Activated naive CD4-positive, alpha-beta T cell treated with anti-CD3 and anti-CD28 coated beads, Interleukin-2, amount 10 ng/mL, durations not matched to agents 7 days and 5 days (primary cell): ENCODE measurements at regions not wholly inside any gene's neighbourhood (a gene's known extent, or its start where the extent isn't known, plus 50 kb on each side); places are given as distances from the start of the nearest gene placed in this dataset.
"Not testable (repeated sequence)": the region's sequence is repeated elsewhere in the genome, so short reads cannot be mapped to it uniquely, and the experiment has no call there.

Experiments used
- CTCF ChIA-PET: fragments of 350-600 bp; sonication (Branson Sonifier 250); formaldehyde crosslinking; loops from one replicate; lab custom pipeline; 2021; ENCODE audit warnings: antibody characterized with exemption; lab: Charles Lee
- DNase-seq: peaks from one replicate; pipeline ENCODE4 v3.0.0-alpha.2; 2020
- H3K27ac Mint-ChIP-seq: one replicate; pipeline ENCODE4 v1.8.0; 2021; ENCODE audit warnings: mild to moderate bottlenecking, moderate library complexity, mixed read lengths
- H3K27me3 Mint-ChIP-seq: one replicate; pipeline ENCODE4 v1.8.0; 2021; ENCODE audit warnings: mild to moderate bottlenecking, mixed read lengths
- H3K36me3 Mint-ChIP-seq: one replicate; pipeline ENCODE4 v1.8.0; 2021; ENCODE audit warnings: mixed read lengths
- H3K4me1 Mint-ChIP-seq: one replicate; pipeline ENCODE4 v1.8.0; 2021; ENCODE audit warnings: mixed read lengths
- H3K4me3 Mint-ChIP-seq: one replicate; pipeline ENCODE4 v1.8.0; 2021; ENCODE audit warnings: mild to moderate bottlenecking, moderate library complexity, mixed read lengths
- H3K9me3 Mint-ChIP-seq: one replicate; pipeline ENCODE4 v1.8.0; 2021; ENCODE audit warnings: mixed read lengths

DNA sequence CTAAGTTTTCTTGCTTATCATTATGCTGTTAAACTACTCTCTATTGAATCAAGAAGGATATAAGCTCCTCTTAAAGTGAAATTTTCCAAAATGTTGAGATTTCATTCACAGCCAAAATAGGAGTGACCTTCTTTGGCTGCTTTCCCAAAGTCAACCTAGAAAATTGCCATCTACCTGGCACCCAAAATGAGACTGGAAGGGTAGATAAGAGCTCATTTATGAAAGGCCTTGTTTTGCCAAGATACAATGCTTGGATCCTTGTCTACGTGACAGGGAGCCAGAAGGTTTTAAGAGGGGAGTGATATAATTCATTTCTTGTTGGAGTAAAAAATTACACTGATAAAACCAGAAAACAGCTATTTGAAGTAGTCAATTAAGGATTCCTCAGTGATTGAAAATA, 287.1 kb downstream of the IZUMO3 start:
- CTCF ChIA-PET: no interaction called here

DNA sequence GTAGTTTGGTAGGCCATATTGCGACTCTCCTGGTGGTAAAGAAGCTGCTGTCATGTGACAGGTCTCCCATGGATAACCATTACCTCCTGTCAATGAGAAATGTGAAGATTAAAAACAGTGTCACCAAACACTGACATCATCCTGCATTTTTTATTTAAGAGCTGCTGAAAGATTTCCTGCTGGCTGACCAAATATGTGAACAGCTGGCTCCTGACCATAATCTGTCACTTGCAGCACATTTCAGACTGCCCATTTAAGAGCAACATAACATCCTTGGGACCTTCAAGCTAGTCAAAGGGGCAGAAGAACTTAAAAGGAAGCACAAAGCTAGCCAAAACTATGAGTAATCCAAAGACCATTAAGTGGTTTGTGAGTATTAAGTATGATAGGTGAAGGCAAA, 288.0 kb downstream of the IZUMO3 start:
- H3K4me1 Mint-ChIP-seq: no peaks in the 10 kb centered on the region
- DNase-seq: no peak
- H3K4me3 Mint-ChIP-seq: no peak overlapping the region
- H3K36me3 Mint-ChIP-seq: no peaks in the 10 kb centered on the region
- no peak overlapping the region for H3K27ac Mint-ChIP-seq
- peaks cover 5% of the 10 kb centered on the region for H3K9me3 Mint-ChIP-seq
- no peaks in the 10 kb centered on the region for H3K27me3 Mint-ChIP-seq
- CTCF ChIA-PET: interaction anchor here (1.2 kb wide), 1 partner anchor 22 kb away, joined by 3 read pairs; no protein-coding TSS in a partner anchor

More for the DNA sequence above, 287.1 kb downstream of the IZUMO3 start:
- no peak overlapping the region for H3K4me3 Mint-ChIP-seq
- no peaks in the 10 kb centered on the region for H3K36me3 Mint-ChIP-seq
- H3K27me3 Mint-ChIP-seq: no peaks in the 10 kb centered on the region
- peaks cover 5% of the 10 kb centered on the region for H3K9me3 Mint-ChIP-seq
- no peak for DNase-seq
- H3K4me1 Mint-ChIP-seq: no peaks in the 10 kb centered on the region
- H3K27ac Mint-ChIP-seq: no peak overlapping the region

DNA sequence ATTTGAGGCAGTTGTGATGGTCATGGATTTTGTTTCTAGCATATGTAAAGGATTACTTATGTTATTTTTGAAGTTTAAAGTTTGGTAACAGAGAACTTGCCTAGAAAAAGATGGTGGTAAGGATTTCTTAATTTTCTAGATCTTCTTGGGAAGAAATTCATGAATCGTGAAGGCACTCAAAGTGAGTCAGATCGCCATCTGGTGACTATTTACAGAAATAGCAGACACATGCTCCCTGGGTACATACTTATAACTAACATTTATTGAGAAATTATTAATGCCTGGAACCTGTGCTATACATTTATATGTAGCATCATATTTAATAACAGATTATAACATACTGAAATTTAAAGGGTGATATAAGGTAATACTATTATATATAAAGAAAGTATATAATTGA, 299.7 kb downstream of the IZUMO3 start:
- CTCF ChIA-PET: no interaction called here
- no peak overlapping the region for H3K4me3 Mint-ChIP-seq
- H3K4me1 Mint-ChIP-seq: no peaks in the 10 kb centered on the region
- DNase-seq: no peak
- peaks cover 8% of the 10 kb centered on the region for H3K9me3 Mint-ChIP-seq
- no peaks in the 10 kb centered on the region for H3K36me3 Mint-ChIP-seq
- H3K27me3 Mint-ChIP-seq: no peaks in the 10 kb centered on the region
- no peak overlapping the region for H3K27ac Mint-ChIP-seq

DNA sequence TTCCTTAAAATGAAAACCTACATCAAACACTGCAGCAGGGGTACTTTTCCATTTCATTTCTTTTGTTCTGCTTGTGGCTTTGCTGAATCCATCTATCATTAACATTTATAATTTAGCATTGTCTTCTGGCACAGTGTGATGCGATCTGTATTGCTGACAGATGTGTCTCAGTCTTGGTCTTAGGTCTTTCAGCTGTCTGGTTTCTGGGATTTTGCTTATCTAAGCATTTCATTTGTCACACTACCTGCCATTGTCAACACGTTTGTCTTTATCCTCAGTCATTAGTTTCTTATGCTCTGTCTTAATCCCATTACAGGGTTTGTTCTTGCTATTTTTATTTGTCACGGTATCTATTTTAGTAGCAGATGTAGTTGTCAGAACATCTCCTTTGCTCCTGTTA, 303.1 kb downstream of the IZUMO3 start:
- CTCF ChIA-PET: no interaction called here
- no peak overlapping the region for H3K27ac Mint-ChIP-seq
- H3K9me3 Mint-ChIP-seq: peaks cover 8% of the 10 kb centered on the region
- no peak overlapping the region for H3K4me3 Mint-ChIP-seq
- no peak for DNase-seq
- no peaks in the 10 kb centered on the region for H3K36me3 Mint-ChIP-seq
- no peaks in the 10 kb centered on the region for H3K4me1 Mint-ChIP-seq
- H3K27me3 Mint-ChIP-seq: no peaks in the 10 kb centered on the region

DNA sequence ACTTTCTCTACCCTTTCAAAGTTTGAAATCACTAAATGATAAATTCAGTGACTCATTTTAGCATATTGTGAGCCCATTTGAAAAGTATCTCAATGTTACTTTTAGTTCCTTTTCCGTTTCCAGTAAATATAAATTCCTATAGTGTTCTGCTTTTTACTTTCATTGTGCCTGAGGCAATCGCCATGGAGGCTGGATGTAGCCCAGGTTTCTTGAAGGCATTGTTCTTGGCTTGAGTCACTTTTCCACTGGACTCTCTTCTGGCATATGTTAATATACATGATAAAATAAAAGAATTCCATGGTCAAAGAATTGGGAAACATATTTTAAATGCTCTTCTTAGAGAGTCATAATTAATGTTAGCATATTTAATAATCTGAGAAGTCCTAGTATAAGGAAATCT, 327.0 kb downstream of the IZUMO3 start:
- Mint-ChIP-seq H3K36me3 (no peaks in the 10 kb centered on the region), H3K4me3 (no peak overlapping the region)
- CTCF ChIA-PET: no interaction called here

DNA sequence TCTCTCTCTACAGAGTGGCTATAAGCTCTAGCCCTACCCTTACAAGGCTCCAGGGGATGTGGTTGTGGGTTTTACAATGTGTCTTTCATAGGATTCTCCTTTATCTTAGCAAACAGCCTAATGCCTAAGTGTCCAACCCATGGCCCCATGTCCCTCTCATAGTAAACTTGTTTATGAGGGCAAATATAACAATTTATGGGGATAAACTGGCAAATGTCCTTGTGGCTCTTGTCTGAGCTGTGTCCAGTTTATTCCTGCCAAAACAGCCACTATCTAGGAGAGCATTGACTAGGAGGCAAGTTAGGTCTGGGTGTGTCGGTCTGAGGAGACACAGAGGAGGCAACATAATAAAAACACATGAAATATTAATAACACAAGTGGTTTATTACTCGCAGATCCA, 335.1 kb downstream of the IZUMO3 start:
- no peak overlapping the region for H3K4me3 Mint-ChIP-seq
- H3K4me1 Mint-ChIP-seq: no peaks in the 10 kb centered on the region
- no peak for DNase-seq
- CTCF ChIA-PET: no interaction called here
- H3K36me3 Mint-ChIP-seq: no peaks in the 10 kb centered on the region
- H3K9me3 Mint-ChIP-seq: peaks cover 13% of the 10 kb centered on the region
- no peak overlapping the region for H3K27ac Mint-ChIP-seq
- H3K27me3 Mint-ChIP-seq: no peaks in the 10 kb centered on the region

More for the DNA sequence above, 327.0 kb downstream of the IZUMO3 start:
- no peaks in the 10 kb centered on the region for H3K27me3 Mint-ChIP-seq
- H3K4me1 Mint-ChIP-seq: no peaks in the 10 kb centered on the region
- no peak overlapping the region for H3K27ac Mint-ChIP-seq
- DNase-seq: no peak
- peaks cover 2% of the 10 kb centered on the region for H3K9me3 Mint-ChIP-seq

DNA sequence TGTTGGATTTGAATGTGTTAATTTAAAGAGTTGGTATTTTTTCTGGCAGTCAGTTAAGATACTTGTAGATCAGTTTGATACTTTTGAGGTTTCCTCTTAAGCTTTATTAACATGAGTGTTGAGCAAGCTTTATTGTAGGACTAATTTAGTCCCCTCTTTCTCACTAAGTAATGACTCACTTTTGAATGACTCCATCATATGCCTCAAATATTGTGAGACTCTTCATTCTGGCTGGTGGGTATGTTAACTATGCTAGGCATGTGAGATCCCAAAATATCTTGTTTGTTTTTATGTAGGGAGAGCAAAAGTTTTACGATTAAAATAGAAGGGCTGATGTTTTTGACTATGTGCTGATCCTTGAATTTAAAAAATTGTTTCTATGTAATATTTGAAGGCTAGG, 355.7 kb downstream of the IZUMO3 start:
- Mint-ChIP-seq H3K27ac (no peak overlapping the region), H3K27me3 (no peaks in the 10 kb centered on the region), H3K9me3 (peaks cover 13% of the 10 kb centered on the region), H3K4me3 (no peak overlapping the region), H3K4me1 (no peaks in the 10 kb centered on the region), H3K36me3 (no peaks in the 10 kb centered on the region)
- CTCF ChIA-PET: no interaction called here
- DNase-seq: no peak

DNA sequence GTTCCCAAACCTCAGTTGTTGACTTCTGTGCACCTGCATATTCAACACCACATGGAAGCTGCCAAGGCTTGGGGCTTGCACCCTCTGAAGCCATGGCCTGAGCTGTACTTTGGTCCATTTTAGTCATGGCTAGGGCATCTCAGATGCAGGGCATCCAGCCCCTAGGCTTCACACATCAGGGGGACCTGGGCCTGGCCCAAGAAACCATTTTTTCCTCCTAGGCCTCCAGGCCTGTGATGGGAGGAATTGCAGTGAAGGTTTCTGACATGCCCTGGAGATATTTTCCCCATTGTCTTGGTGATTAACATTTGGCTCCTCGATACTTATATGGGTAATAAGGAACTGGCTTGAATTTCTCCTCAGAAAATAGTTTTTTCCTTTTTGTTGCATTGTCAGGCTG, 354.5 kb upstream of the ELAVL2 start:
- H3K27ac Mint-ChIP-seq, CTCF ChIA-PET, H3K36me3 Mint-ChIP-seq, DNase-seq, H3K27me3 Mint-ChIP-seq, H3K4me3 Mint-ChIP-seq, H3K4me1 Mint-ChIP-seq: not testable (repeated sequence)
- H3K9me3 Mint-ChIP-seq: peaks cover 43% of the 10 kb centered on the region

DNA sequence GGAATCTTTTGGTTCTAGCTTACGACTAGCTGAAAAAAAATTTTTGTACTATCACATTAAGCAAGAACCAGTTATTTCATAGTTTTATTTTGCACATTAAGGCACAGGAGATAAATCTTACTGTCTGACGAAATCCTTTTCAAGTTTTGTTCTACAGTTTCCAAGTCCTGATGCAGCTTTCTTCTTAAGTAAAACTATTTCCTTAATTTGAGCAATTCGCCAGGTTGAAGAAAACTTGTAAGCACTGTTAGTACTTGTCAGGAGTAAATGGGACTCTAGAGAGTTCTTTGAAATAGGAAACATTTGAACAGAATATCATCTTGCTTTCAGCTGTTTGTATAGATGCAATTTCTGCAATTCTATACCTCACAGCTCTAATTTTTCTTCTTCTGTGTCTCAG, 318.8 kb upstream of the ELAVL2 start:
- H3K4me1 Mint-ChIP-seq: no peaks in the 10 kb centered on the region
- H3K4me3 Mint-ChIP-seq: no peak overlapping the region
- H3K27me3 Mint-ChIP-seq: no peaks in the 10 kb centered on the region
- H3K9me3 Mint-ChIP-seq: peaks cover 7% of the 10 kb centered on the region
- no peak for DNase-seq
- H3K27ac Mint-ChIP-seq: no peak overlapping the region
- no peaks in the 10 kb centered on the region for H3K36me3 Mint-ChIP-seq
- CTCF ChIA-PET: interaction anchor here (0.6 kb wide), 1 partner anchor 215 kb away, joined by 3 read pairs; no protein-coding TSS in a partner anchor

DNA sequence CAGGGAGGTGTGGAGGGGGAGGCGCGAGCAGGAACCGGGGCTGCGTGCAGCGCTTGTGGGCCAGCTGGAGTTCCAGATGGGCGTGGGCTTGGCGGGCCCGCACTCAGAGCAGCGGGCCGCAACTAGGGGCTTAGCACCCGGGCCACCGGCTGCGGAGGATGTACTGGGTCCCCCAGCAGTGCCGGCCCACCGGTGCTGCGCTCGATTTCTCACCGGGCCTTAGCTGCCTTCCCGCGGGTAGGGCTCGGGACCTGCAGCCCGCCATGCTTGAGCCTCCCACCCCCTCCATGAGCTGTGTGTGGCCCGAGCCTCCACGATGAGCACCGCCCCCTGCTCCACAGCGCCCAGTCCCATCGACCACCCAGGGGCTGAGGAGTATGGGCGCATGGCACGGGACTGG, 309.0 kb upstream of the ELAVL2 start:
- H3K4me3 Mint-ChIP-seq, DNase-seq, H3K36me3 Mint-ChIP-seq, H3K27ac Mint-ChIP-seq, H3K27me3 Mint-ChIP-seq, CTCF ChIA-PET, H3K9me3 Mint-ChIP-seq, H3K4me1 Mint-ChIP-seq: not testable (repeated sequence)

DNA sequence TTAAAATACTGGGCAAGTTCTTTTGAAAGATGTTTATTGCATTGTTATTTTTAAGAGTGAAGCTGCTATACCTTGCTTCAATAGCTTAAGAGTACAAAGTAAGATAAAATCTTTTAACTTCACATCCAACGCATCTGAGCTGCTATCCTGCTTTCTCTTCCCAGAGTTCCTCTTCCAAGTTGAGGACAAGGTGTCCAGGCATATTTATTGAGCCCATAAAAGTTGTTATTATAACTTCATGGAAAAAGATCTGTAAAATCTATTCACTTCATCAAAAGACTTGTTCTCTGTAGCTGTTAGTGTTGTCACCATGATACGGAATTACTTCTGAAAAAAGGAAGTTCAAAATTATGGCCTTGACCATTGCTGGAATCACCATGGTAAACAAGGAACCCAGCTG, 306.2 kb upstream of the ELAVL2 start:
- CTCF ChIA-PET: no interaction called here
- Mint-ChIP-seq H3K4me3 (no peak overlapping the region), H3K27ac (no peak overlapping the region), H3K9me3 (peaks cover 9% of the 10 kb centered on the region), H3K4me1 (no peaks in the 10 kb centered on the region), H3K27me3 (no peaks in the 10 kb centered on the region), H3K36me3 (no peaks in the 10 kb centered on the region)
- DNase-seq: no peak

DNA sequence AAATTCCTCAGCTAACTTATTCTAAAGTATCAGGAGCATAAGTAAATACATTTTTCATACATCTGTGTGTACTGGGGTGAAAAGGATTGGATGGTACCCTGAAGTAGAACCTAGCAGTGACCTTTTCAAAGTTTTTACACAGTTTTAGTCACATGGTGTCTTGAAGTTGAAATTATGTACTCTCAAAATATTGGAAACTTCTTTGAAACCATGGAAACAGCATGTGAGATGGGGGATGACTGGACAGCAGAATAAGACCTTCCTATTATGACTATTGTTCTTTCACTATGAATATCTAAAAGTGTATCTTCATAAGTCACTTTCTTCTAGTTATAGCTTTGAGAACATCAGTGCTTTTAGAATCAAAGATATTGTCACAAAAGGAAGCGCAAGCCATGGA, 301.5 kb upstream of the ELAVL2 start:
- DNase-seq: no peak
- Mint-ChIP-seq H3K4me1 (no peaks in the 10 kb centered on the region), H3K36me3 (no peaks in the 10 kb centered on the region), H3K4me3 (no peak overlapping the region), H3K27ac (no peak overlapping the region), H3K27me3 (no peaks in the 10 kb centered on the region), H3K9me3 (peaks cover 4% of the 10 kb centered on the region)
- CTCF ChIA-PET: interaction anchor here (0.7 kb wide), 1 partner anchor 9 kb away, joined by 3 read pairs; no protein-coding TSS in a partner anchor

DNA sequence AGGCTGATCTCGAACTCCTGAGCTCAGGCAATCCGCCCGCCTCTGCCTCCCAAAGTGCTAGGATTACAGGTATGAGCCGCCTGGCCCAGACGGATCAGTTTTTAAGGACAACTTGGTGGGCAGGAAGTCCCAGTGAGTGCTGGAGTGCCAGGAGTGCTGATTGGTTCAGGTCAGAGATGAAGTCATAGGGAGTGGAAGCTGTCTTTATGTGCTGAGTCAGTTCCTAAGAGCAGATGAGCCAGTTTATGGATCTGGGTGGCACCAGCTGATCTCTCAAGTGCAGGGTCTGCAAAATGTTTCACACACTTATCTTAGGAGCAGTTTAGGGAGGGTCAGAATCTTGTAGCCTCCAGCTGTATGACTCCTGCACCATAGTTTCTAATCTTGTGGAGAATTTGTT, 292.1 kb upstream of the ELAVL2 start:
- no peak for DNase-seq
- Mint-ChIP-seq H3K27ac (no peak overlapping the region), H3K27me3 (no peaks in the 10 kb centered on the region), H3K9me3 (peaks cover 16% of the 10 kb centered on the region), H3K4me1 (no peaks in the 10 kb centered on the region), H3K4me3 (no peak overlapping the region), H3K36me3 (no peaks in the 10 kb centered on the region)
- CTCF ChIA-PET: no interaction called here

DNA sequence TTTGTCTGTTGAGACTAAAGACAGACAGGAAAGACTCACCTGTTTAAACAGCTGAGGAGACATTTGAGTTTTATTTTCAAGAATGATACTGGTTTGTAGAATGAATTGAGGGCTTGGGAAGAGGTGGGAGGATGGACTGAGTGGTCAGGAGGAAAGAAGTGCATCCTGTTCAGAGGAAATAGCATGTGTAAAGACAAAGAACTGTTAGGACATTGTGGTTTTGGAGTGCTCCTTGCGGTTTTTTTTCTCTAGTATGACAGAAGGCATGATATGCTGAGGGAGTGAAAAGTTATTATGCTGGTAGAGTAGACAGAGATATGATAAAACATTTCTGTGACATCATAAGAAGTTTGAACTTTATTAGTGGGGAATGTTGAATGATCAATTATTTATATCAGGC, 270.7 kb upstream of the ELAVL2 start:
- DNase-seq: no peak
- no peaks in the 10 kb centered on the region for H3K27me3 Mint-ChIP-seq
- H3K4me3 Mint-ChIP-seq: no peak overlapping the region
- H3K9me3 Mint-ChIP-seq: peaks cover 11% of the 10 kb centered on the region
- CTCF ChIA-PET: no interaction called here
- no peaks in the 10 kb centered on the region for H3K4me1 Mint-ChIP-seq
- no peak overlapping the region for H3K27ac Mint-ChIP-seq
- H3K36me3 Mint-ChIP-seq: no peaks in the 10 kb centered on the region

DNA sequence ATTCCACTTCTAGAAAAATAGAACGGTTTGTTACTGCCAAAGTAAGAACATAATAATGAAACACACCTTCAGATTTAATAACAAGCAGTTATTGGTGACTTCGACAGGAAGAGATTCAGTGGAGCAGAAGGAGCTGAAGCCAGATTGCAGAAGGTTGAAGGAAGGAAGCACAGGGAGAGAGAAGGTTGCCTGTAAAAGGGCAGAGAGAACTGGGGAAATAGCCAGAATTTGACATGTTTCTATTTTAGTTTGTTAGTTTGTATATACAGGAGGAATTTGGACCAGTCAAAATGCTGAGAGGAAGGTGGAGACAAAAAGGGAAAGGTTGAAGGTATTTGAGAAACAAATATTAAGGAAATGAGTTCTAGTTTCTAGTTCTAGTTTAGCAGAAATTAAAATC, 269.2 kb upstream of the ELAVL2 start:
- peaks cover 14% of the 10 kb centered on the region for H3K9me3 Mint-ChIP-seq
- H3K27me3 Mint-ChIP-seq: no peaks in the 10 kb centered on the region
- no peaks in the 10 kb centered on the region for H3K36me3 Mint-ChIP-seq
- CTCF ChIA-PET: no interaction called here
- no peak for DNase-seq
- H3K27ac Mint-ChIP-seq: no peak overlapping the region
- H3K4me3 Mint-ChIP-seq: no peak overlapping the region
- no peaks in the 10 kb centered on the region for H3K4me1 Mint-ChIP-seq

DNA sequence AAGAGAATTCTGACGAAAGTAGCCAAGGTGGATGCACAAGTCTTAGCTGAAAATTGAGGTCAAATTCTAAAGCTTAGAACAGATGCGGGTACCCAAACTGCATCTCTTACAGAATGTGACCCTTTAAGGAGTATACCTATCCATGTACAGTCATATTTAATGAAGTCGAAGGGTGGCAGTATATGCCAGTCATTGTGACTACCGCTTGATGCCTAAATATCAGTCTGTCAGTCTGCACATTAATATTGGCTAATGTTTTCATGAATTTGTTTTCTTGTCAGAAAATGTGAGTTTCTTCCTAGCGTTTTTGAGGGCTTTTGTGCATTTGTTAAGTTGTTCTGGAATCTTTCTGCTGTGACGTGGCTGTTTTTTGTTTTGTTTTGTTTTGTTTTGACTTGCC, 264.5 kb upstream of the ELAVL2 start:
- CTCF ChIA-PET: no interaction called here
- DNase-seq: no peak
- Mint-ChIP-seq H3K9me3 (peaks cover 28% of the 10 kb centered on the region), H3K27me3 (no peaks in the 10 kb centered on the region), H3K4me1 (no peaks in the 10 kb centered on the region), H3K27ac (no peak overlapping the region), H3K36me3 (no peaks in the 10 kb centered on the region), H3K4me3 (no peak overlapping the region)
